ENCODE measurements at regions not wholly inside any gene's neighbourhood (a gene's known extent, or its start where the extent isn't known, plus 50 kb on each side); places are given as distances from the start of the nearest gene placed in this dataset.
A peak's percentile ranks its signal among the peaks of the same experiment; 100 is the strongest.
"Not testable (repeated sequence)": the region's sequence is repeated elsewhere in the genome, so short reads cannot be mapped to it uniquely, and the experiment has no call there.

DNA sequence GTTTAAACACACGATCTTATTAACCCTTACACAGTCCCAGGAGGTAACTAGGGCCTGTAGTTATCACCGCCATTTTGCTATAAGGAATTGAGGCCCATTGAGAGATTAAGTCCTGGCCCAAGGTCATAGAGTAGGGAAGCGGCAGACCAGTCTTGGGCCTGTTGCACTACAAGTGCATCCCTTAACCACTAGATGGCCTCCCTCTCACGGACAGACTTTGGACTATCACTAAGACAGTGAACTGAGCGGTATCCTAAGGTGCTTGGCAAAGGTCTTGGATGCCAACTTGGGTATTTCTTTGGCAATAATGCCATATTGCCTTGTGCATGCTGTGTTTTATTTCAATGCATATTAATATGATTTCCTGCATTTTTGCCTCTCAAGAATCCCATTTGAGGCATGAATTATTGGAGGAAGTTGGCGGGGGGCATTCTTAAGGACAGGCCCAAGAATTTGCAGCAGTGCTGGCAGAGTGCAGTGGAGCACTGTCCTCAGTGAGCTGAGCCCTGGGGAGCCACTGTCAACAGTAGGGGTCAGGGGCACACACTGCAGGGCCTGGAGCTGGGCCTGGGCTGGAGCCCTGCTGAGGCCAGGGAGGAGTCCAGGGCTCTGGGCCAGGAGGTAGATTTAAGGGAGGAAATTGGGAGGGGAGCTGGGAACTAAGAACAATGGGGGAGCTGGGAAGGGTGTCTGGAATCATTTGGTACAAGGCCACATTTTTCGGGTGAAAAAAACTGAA is 147.4 kb downstream of the SMIM20 start:
- no peaks in the 10 kb centered on the region for H4K20me1 ChIP-seq (ENCODE audit: insufficient read depth, low read length)
- H2AFZ ChIP-seq (ENCODE audit: low read length), result no peak overlapping the region
- no peak overlapping the region for H3K27ac ChIP-seq (ENCODE audit: low read depth, low read length, poor library complexity, severe bottlenecking)
- no peak overlapping the region for H3K4me3 ChIP-seq (ENCODE audit: low read depth, low read length, poor library complexity, severe bottlenecking)
- no peak overlapping the region for H3K4me2 ChIP-seq (ENCODE audit: low read length)
- TF ChIP-seq EZH2 (IDR thresholded peaks at IDR 0.05; ENCODE audit: borderline replicate concordance, low read length), result no peak
- TF ChIP-seq, protein P1, sequence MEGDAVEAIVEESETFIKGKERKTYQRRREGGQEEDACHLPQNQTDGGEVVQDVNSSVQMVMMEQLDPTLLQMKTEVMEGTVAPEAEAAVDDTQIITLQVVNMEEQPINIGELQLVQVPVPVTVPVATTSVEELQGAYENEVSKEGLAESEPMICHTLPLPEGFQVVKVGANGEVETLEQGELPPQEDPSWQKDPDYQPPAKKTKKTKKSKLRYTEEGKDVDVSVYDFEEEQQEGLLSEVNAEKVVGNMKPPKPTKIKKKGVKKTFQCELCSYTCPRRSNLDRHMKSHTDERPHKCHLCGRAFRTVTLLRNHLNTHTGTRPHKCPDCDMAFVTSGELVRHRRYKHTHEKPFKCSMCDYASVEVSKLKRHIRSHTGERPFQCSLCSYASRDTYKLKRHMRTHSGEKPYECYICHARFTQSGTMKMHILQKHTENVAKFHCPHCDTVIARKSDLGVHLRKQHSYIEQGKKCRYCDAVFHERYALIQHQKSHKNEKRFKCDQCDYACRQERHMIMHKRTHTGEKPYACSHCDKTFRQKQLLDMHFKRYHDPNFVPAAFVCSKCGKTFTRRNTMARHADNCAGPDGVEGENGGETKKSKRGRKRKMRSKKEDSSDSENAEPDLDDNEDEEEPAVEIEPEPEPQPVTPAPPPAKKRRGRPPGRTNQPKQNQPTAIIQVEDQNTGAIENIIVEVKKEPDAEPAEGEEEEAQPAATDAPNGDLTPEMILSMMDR (IDR thresholded peaks at IDR 0.05; ENCODE audit: low read length), result peak; percentile 46; the same call in 1 of the 2 replicates
- no peaks in the 10 kb centered on the region for H3F3A ChIP-seq (ENCODE audit: insufficient read depth, low read length)
- H3K36me3 ChIP-seq (ENCODE audit: insufficient read depth, low read length), result no peaks in the 10 kb centered on the region
- H3K9me2 ChIP-seq (ENCODE audit: low read depth, low read length), result no peaks in the 10 kb centered on the region
- no peaks in the 10 kb centered on the region for H3K27me3 ChIP-seq (ENCODE audit: insufficient read depth, low read length)
- no peak overlapping the region for H3K9ac ChIP-seq (ENCODE audit: low read length)
- H3K4me1 ChIP-seq (ENCODE audit: insufficient read depth, low read length, severe bottlenecking), result no peaks in the 10 kb centered on the region
- H3K9me3 ChIP-seq (ENCODE audit: low read length), result no peaks in the 10 kb centered on the region
- no peaks in the 10 kb centered on the region for H3K79me2 ChIP-seq (ENCODE audit: insufficient read depth, low read length)

DNA sequence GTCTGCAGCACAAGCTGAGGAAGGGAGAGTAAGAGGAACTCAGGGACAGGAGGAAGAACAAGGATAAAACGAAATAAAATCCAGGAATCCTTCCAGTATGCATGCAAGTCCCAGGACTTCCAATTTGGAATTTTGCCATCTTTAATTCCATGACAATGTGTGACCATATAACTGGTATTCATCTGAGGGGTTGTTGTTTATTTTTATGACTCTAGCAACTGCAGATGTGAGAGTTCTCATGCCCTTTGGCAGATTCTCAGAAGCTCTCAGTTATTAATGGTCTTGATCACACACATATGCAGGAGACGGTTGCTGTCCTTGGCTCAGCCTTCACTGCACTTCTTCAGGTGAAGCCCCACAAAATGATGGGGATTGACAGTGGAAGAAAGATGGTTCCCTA is 148.2 kb downstream of the SMIM20 start:
- TF ChIP-seq, protein P1 (IDR thresholded peaks at IDR 0.05; ENCODE audit: low read length), result no peak
- no peak for TF ChIP-seq EZH2 (IDR thresholded peaks at IDR 0.05; ENCODE audit: borderline replicate concordance, low read length)
- Histone ChIP-seq H4K20me1 (ENCODE audit: insufficient read depth, low read length) (no peaks in the 10 kb centered on the region), H3K27me3 (ENCODE audit: insufficient read depth, low read length) (no peaks in the 10 kb centered on the region), H3K9me3 (ENCODE audit: low read length) (no peaks in the 10 kb centered on the region), H3K9me2 (ENCODE audit: low read depth, low read length) (no peaks in the 10 kb centered on the region), H3K27ac (ENCODE audit: low read depth, low read length, poor library complexity, severe bottlenecking) (no peak overlapping the region), H3K36me3 (ENCODE audit: insufficient read depth, low read length) (no peaks in the 10 kb centered on the region), H3K4me3 (ENCODE audit: low read depth, low read length, poor library complexity, severe bottlenecking) (no peak overlapping the region), H3K79me2 (ENCODE audit: insufficient read depth, low read length) (no peaks in the 10 kb centered on the region), H2AFZ (ENCODE audit: low read length) (no peak overlapping the region), H3F3A (ENCODE audit: insufficient read depth, low read length) (no peaks in the 10 kb centered on the region), H3K4me1 (ENCODE audit: insufficient read depth, low read length, severe bottlenecking) (no peaks in the 10 kb centered on the region), H3K4me2 (ENCODE audit: low read length) (no peak overlapping the region), H3K9ac (ENCODE audit: low read length) (no peak overlapping the region)

DNA sequence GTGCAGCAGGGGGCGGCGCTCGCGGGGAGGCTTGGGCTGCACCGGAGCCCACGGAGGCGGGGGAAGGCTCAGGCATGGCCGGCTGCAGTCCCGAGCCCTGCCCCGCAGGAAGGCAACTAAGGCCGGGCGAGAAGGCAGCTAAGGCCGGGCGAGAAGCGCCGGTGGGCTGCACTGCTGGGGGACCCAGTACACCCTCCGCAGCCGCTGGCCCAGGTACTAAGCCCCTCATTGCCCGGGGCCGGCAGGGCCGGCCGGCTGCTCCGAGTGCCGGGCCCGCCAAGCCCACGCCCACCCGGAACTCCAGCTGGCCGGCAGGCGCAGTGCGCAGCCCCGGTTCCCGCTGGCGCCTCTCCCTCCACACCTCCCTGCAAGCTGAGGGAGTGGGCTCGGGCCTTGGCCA is 150.0 kb downstream of the SMIM20 start:
- not testable (repeated sequence) for H3K4me3 ChIP-seq (ENCODE audit: low read depth, low read length, poor library complexity, severe bottlenecking); H3K9me3 ChIP-seq (ENCODE audit: low read length); H3K4me1 ChIP-seq (ENCODE audit: insufficient read depth, low read length, severe bottlenecking); H3K9me2 ChIP-seq (ENCODE audit: low read depth, low read length); H3K27me3 ChIP-seq (ENCODE audit: insufficient read depth, low read length); H3K36me3 ChIP-seq (ENCODE audit: insufficient read depth, low read length); H3K27ac ChIP-seq (ENCODE audit: low read depth, low read length, poor library complexity, severe bottlenecking); H4K20me1 ChIP-seq (ENCODE audit: insufficient read depth, low read length); H3F3A ChIP-seq (ENCODE audit: insufficient read depth, low read length); H3K79me2 ChIP-seq (ENCODE audit: insufficient read depth, low read length); H3K9ac ChIP-seq (ENCODE audit: low read length); H2AFZ ChIP-seq (ENCODE audit: low read length); H3K4me2 ChIP-seq (ENCODE audit: low read length)

DNA sequence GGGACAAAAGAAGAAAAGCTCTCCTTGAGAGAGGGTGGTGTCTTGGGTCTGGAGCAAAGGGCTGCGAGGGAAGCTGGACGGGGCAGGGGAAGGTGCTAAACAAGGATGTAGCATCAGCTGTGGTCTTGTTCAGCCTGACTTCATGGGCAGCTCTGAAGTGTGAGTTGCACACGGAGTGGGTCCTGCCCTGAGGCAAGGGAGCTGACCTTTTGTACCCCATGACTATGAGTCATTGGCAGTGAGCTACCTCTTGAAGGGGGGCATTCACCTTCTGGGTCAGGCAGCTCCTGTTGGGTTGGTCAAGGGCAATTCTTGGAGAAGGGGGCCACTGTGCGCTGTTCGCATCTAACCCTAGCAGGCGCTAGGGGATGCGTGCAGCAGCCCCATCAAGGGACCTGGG is 151.8 kb downstream of the SMIM20 start:
- no peak overlapping the region for H3K9ac ChIP-seq (ENCODE audit: low read length)
- H3K4me1 ChIP-seq (ENCODE audit: insufficient read depth, low read length, severe bottlenecking), result no peaks in the 10 kb centered on the region
- H3K27me3 ChIP-seq (ENCODE audit: insufficient read depth, low read length), result no peaks in the 10 kb centered on the region
- H3K79me2 ChIP-seq (ENCODE audit: insufficient read depth, low read length), result no peaks in the 10 kb centered on the region
- no peak overlapping the region for H3K4me3 ChIP-seq (ENCODE audit: low read depth, low read length, poor library complexity, severe bottlenecking)
- H3K36me3 ChIP-seq (ENCODE audit: insufficient read depth, low read length), result no peaks in the 10 kb centered on the region
- no peaks in the 10 kb centered on the region for H3K9me2 ChIP-seq (ENCODE audit: low read depth, low read length)
- no peak overlapping the region for H3K4me2 ChIP-seq (ENCODE audit: low read length)
- TF ChIP-seq EZH2 (IDR thresholded peaks at IDR 0.05; ENCODE audit: borderline replicate concordance, low read length), result no peak
- TF ChIP-seq, protein P1 (IDR thresholded peaks at IDR 0.05; ENCODE audit: low read length), result no peak
- H3F3A ChIP-seq (ENCODE audit: insufficient read depth, low read length), result no peaks in the 10 kb centered on the region
- H4K20me1 ChIP-seq (ENCODE audit: insufficient read depth, low read length), result no peaks in the 10 kb centered on the region
- H3K9me3 ChIP-seq (ENCODE audit: low read length), result no peaks in the 10 kb centered on the region
- no peak overlapping the region for H3K27ac ChIP-seq (ENCODE audit: low read depth, low read length, poor library complexity, severe bottlenecking)
- no peak overlapping the region for H2AFZ ChIP-seq (ENCODE audit: low read length)

Measured in OCI-LY1 (cell line).